GM12873 (cell line): ENCODE measurements at regions not wholly inside any gene's neighbourhood (a gene's known extent, or its start where the extent isn't known, plus 50 kb on each side); places are given as distances from the start of the nearest gene placed in this dataset.

Experiments
- TF ChIP-seq, protein P1 (sequence below): IDR thresholded peaks from 2 replicates; pipeline ENCODE4 v1.5.1; 2012; ENCODE audit warnings: low read depth, mild to moderate bottlenecking, moderate library complexity, low read length, control low read depth; ENCODE audit not compliant: insufficient read depth; ENCODE audit errors: missing control alignments

DNA sequence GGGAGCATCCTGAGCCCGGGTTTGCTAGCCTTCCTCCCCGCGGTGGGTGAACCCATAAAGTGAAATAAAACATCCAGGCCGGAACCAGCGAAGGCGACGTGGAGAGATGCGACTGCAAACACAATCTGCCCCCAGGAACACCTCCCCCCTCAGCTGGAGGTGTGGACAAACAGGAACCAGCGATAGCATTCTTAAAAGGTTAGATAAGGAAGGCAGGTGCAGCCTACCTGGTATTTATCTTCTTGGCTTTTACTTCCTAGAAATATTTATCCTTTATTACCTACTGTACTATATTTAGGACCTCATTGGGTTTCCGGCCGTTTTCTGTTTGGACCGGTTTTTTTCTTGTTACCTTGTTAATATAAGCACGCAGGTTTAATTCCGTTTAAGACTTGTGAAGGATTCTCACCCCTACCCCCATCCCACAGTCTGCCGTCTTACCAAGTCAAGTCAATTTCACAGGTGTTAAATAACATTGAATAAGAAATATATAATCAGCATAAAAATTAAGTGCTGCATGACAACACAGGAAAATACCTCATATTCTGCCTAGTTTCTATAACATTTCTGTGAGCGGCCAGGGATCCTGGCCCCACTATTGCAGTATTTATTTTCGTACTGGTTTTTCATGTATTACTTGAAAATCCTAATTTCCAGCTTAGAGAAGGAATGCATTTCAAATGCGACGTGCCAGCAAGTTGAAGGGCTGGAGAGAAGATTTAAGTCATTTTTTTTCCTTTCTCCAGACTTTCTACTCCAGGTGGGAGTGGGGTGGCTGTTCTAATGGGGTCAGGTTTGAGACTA, 224.0 kb upstream of the ID2 start:
- TF ChIP-seq, protein P1, sequence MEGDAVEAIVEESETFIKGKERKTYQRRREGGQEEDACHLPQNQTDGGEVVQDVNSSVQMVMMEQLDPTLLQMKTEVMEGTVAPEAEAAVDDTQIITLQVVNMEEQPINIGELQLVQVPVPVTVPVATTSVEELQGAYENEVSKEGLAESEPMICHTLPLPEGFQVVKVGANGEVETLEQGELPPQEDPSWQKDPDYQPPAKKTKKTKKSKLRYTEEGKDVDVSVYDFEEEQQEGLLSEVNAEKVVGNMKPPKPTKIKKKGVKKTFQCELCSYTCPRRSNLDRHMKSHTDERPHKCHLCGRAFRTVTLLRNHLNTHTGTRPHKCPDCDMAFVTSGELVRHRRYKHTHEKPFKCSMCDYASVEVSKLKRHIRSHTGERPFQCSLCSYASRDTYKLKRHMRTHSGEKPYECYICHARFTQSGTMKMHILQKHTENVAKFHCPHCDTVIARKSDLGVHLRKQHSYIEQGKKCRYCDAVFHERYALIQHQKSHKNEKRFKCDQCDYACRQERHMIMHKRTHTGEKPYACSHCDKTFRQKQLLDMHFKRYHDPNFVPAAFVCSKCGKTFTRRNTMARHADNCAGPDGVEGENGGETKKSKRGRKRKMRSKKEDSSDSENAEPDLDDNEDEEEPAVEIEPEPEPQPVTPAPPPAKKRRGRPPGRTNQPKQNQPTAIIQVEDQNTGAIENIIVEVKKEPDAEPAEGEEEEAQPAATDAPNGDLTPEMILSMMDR, result no peak

DNA sequence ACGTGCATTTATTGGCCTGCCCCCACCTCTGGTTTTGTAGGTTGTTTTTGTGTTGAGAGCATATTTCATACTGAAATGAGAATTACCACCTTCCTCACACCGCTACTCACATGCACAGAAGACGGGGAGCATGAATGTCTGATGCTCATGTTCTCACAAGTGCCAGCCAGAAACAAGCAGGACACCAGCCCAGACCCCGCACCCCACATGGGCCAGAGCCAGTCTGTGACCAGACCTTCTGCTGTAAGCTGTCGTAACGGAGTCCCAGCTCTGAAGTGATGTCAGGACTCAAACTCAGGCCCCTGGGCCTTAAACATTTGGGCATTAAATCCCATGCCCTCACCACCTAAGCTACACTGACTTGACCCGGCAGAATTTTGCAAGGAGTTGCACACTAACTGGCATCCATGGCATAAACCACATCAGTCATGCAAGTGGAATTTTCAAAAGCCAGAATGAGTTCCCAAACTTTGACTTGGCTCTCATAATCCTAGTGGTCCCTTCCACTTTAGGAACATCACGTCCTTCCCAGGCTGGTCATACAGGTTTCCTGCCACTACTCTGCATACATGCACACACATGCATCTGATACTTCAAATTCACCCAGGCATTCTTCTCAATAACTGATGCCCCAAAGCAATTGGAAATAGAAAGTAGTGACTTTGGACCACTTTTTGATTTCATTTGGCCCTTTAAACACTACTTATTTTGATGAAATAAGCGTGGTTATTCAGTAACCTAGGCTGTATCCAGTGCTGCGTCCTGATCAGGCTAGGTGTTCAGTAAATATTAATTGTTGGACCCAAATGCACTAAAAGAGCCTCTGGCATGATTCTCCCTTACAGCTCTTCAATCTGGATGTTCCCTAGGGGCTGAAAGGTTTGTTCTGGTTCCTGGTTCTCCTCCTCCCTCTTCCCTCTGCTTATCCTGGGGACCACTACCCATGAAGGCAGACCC, 223.1 kb upstream of the ID2 start:
- TF ChIP-seq, protein P1, result no peak

DNA sequence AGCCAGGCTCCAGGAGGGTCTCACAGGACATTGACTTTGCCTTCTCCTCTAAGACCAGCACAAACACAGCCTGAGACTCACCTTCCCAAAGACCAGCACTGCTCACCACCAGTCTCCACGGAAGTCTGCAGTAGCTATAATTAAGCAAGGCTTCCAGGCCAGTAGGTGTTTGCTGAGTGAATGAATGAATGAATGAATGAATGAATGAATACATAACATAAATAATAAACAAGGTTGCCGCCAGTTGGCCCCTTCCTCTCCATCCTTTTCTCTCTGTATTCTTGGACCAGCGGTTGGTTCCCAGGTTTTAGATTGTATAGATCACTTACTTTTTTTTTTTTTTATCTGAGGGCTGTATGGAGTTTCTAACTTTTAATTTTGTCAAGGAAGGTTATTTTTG, 222.4 kb upstream of the ID2 start:
- TF ChIP-seq, protein P1, result no peak

DNA sequence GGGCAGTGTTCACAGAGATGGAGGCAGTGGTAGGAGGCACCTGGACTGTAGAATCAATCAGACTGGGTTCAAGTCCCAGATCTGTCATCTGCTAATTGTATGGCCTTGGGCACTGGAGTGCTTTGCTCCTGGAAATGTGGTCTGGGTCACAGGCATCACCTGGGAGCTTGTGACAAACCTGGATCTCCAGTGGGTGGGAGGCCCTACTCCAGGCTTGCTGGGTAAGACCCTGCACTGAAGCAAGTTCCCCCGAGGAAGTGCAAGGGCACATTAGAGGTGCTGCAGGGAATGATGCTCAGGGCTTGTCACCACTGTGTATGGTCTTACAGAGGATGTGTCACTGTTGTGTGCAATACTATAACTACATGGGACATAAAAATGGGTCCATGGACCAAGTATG, 220.5 kb upstream of the ID2 start:
- TF ChIP-seq, protein P1, result no peak

DNA sequence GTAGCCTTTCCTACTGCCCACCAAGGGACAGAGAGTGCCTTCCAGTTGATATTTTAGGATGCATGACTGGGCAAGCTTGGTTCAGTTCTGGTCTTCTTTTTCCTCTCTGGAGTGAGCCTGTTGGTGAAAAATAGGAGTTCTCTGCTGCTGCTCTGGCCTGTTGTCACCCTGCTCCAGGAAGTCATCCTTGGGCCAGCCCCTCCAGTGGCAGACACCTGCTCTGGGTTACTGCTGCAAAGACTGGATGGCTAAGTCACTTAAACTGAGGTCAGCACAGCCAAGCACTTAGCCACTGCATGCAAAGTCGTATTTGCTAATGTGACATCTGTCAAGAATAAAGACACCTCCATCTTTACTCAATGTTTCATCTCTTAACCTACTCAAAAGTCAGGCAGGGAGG, 219.6 kb upstream of the ID2 start:
- TF ChIP-seq, protein P1, result no peak

DNA sequence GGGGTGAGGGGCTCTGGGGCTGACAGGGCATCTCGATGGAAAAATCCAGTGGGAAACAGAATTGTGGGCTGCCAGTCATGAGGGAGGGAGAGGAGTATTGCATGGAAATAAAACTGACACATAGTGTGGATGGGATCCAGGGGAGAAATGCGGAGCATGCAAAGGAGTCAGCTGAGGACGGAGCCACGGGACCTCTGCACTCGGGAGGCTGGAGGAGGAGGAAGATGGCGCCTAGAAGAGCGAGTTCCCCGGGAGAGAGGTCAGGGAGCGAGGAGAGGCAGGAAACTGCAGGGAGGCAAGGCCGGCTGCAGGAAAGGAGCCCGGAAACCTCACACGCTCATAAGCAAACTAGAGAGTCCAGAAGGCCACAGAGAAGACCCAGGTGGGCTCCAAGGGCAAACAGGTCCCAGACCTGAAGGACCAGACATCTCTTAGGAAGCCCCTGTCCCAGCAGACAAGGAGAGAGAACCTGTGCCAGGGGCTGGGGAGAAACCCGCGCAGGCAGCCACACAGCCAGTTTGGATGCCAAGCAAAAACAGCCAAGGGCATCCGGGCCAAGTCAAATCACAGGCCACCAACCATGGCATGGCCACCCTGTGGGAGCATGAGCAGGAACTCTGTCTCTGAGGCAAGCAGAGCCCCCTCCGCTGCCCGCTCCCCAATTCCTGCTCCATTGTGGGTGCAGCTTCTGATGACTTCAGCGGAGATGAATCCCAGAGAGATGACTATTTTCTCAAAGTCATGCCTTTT, 218.8 kb upstream of the ID2 start:
- TF ChIP-seq, protein P1, result no peak
